Gastrocnemius medialis (tissue), 4 donors: ENCODE measurements at regions not wholly inside any gene's neighbourhood (a gene's known extent, or its start where the extent isn't known, plus 50 kb on each side); places are given as distances from the start of the nearest gene placed in this dataset.

ENCODE experiments used
- POLR2A ChIP-seq, 2 donors: fragments of 450-650 bp; IDR thresholded peaks; one replicate each; pipeline ENCODE4 v1.6.1; 2017; ENCODE audit warnings: antibody characterized with exemption in 2 of 2, mild to moderate bottlenecking in 2 of 2, moderate library complexity in 2 of 2
- TF ChIP-seq, protein P1 (sequence below), 5 experiments: fragments of 450-650 bp in 3 of 5; fragments of 200-600 bp in 2 of 5; sonication (generic) in 2 of 5; IDR thresholded peaks in 4 of 5; conservative IDR thresholded peaks in 1 of 5; 1 replicate in 4 of 5; 2 replicates in 1 of 5; pipeline ENCODE4 v1.5.1; 2016 to 2019; ENCODE audit warnings: antibody characterized with exemption in 5 of 5, mild to moderate bottlenecking in 3 of 5, moderate library complexity in 3 of 5

DNA sequence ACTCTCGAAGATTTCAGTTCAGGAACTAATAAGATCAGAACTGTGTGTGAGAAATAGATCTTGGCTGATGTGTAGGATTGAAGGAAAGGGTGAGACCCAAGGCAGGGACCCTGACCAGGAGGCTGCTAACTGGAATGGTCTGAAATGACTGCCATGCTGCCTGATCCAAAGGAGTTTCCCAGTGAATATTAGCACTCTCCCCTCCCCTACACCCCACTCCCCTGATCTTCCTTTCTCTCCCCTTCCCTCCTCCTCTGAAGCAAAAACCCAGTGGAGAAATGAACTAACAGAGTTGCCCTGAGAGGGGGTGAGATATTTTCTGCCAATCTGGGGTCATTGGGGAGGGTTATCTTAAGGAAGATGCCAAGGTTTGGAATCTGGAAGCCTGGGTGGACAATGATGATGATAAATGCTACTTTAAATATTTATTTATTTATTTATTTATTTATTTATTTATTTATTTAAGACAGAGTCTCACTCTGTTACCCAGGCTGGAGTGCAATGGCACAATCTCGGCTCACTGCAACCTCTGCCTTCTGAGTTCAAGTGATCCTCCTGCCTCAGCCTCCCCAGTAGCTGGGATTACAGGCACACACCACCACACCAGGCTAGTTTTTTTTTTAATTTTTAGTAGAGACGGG lies 371.0 kb upstream of the CHD6 start:
- TF ChIP-seq POLR2A (IDR thresholded peaks at IDR 0.05), result no peak
- TF ChIP-seq, protein P1, sequence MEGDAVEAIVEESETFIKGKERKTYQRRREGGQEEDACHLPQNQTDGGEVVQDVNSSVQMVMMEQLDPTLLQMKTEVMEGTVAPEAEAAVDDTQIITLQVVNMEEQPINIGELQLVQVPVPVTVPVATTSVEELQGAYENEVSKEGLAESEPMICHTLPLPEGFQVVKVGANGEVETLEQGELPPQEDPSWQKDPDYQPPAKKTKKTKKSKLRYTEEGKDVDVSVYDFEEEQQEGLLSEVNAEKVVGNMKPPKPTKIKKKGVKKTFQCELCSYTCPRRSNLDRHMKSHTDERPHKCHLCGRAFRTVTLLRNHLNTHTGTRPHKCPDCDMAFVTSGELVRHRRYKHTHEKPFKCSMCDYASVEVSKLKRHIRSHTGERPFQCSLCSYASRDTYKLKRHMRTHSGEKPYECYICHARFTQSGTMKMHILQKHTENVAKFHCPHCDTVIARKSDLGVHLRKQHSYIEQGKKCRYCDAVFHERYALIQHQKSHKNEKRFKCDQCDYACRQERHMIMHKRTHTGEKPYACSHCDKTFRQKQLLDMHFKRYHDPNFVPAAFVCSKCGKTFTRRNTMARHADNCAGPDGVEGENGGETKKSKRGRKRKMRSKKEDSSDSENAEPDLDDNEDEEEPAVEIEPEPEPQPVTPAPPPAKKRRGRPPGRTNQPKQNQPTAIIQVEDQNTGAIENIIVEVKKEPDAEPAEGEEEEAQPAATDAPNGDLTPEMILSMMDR (IDR thresholded peaks at IDR 0.05 in 4 of 5, conservative IDR thresholded peaks at IDR 0.05 in 1 of 5), result no peak
